H1 (cell line): ENCODE measurements at regions not wholly inside any gene's neighbourhood (a gene's known extent, or its start where the extent isn't known, plus 50 kb on each side); places are given as distances from the start of the nearest gene placed in this dataset.

ENCODE experiments used
- CTCF ChIA-PET: fragments of 300-600 bp; sonication (Branson Sonifier 250); formaldehyde crosslinking; loops from one replicate; lab custom pipeline; 2021; ENCODE audit not compliant: partially characterized antibody; lab: Charles Lee
- POLR2A ChIA-PET: fragments of 300-600 bp; sonication (Branson Sonifier 250); formaldehyde crosslinking; loops from one replicate; lab custom pipeline; 2021; ENCODE audit warnings: inconsistent platforms; ENCODE audit not compliant: partially characterized antibody; lab: Charles Lee
- DNase-seq, 2 experiments: peaks; one replicate each; pipeline versions ENCODE4 v3.0.0 to v3.0.0-alpha.2; 2010 to 2022; ENCODE audit warnings: low spot score in 2 of 2, low read depth in 1 of 2, mixed read lengths in 1 of 2
- FAIRE-seq: peaks from 2 replicates; lab custom pipeline; 2011; peaks lifted over from hg19 to GRCh38; lab: Jason Lieb, UNC
- H2AFZ ChIP-seq: 2 replicates; pipeline ENCODE4 v1.8.1; 2012; ENCODE audit warnings: low read length, inconsistent platforms
- H2AK5ac ChIP-seq: 2 replicates; pipeline ENCODE4 v1.6.1; 2013; ENCODE audit warnings: low read depth, low read length
- H2BK120ac ChIP-seq: replicated peaks from 2 replicates; pipeline ENCODE3; 2013; ENCODE audit warnings: low read depth, low read length, inconsistent platforms
- H2BK12ac ChIP-seq: 2 replicates; pipeline ENCODE4 v1.6.1; 2013; ENCODE audit warnings: low read depth, low read length
- H2BK15ac ChIP-seq: 2 replicates; pipeline ENCODE4 v1.6.1; 2013; ENCODE audit warnings: low read length
- H2BK20ac ChIP-seq: 2 replicates; pipeline ENCODE4 v1.6.1; 2013; ENCODE audit warnings: low read length
- H2BK5ac ChIP-seq: 2 replicates; pipeline ENCODE4 v1.6.1; 2013; ENCODE audit warnings: low read depth, low read length
- H3K14ac ChIP-seq: 2 replicates; pipeline ENCODE4 v1.6.1; 2013; ENCODE audit warnings: inconsistent platforms; ENCODE audit not compliant: insufficient read length
- H3K18ac ChIP-seq: 2 replicates; pipeline ENCODE4 v1.6.1; 2013; ENCODE audit warnings: low read length; ENCODE audit errors: extremely low read depth
- H3K23ac ChIP-seq: 2 replicates; pipeline ENCODE4 v1.6.1; 2013; ENCODE audit warnings: inconsistent platforms; ENCODE audit not compliant: insufficient read length
- H3K23me2 ChIP-seq: 2 replicates; pipeline ENCODE4 v1.6.1; 2013; ENCODE audit warnings: low read depth, low read length
- H3K27ac ChIP-seq: 2 replicates; pipeline ENCODE4 v1.6.1; 2011; ENCODE audit warnings: low read depth, low read length, inconsistent platforms
- H3K27me3 ChIP-seq, 4 experiments: replicated peaks in 1 of 4; 1 replicate in 1 of 4; 2 replicates in 3 of 4; pipeline versions ENCODE4 v1.6.1 to v1.8.1; 2011 to 2013; ENCODE audit warnings: low read length in 3 of 4, mild to moderate bottlenecking in 3 of 4, inconsistent platforms in 2 of 4, mixed read lengths in 2 of 4, moderate library complexity in 1 of 4; ENCODE audit not compliant: control insufficient read depth in 3 of 4, insufficient read depth in 3 of 4; ENCODE audit errors: extremely low read depth in 1 of 4
- H3K36me3 ChIP-seq, 4 experiments: 2 replicates each; pipeline versions ENCODE4 v1.6.1 to v1.8.1; 2011 to 2013; ENCODE audit warnings: mild to moderate bottlenecking in 4 of 4, low read length in 3 of 4, moderate library complexity in 2 of 4, control low read depth in 1 of 4, inconsistent platforms in 1 of 4; ENCODE audit not compliant: insufficient read depth in 4 of 4, control insufficient read depth in 2 of 4
- H3K4ac ChIP-seq: replicated peaks from 2 replicates; pipeline ENCODE3; 2013; ENCODE audit warnings: low read length, low read depth, mixed read lengths, inconsistent platforms; ENCODE audit not compliant: insufficient read length
- H3K4me1 ChIP-seq, 4 experiments: replicated peaks in 1 of 4; 1 replicate in 1 of 4; 2 replicates in 3 of 4; pipeline versions ENCODE4 v1.6.1 to v1.8.1; 2011 to 2013; ENCODE audit warnings: low read length in 3 of 4, inconsistent platforms in 2 of 4, mixed read lengths in 1 of 4; ENCODE audit not compliant: insufficient read depth in 4 of 4, control insufficient read depth in 3 of 4
- H3K4me2 ChIP-seq, 2 experiments: 2 replicates each; pipeline versions ENCODE4 v1.6.1 to v1.8.1; 2011 to 2013; ENCODE audit warnings: low read depth in 2 of 2, low read length in 2 of 2, control low read depth in 1 of 2, inconsistent platforms in 1 of 2, mild to moderate bottlenecking in 1 of 2; ENCODE audit not compliant: insufficient read depth in 1 of 2
- H3K4me3 ChIP-seq, 4 experiments: fragments of 200-600, 300-600 bp in 1 of 4; sonication (generic), shearing (Covaris generic), sonication (Bioruptor Twin) in 1 of 4; 2 replicates each; pipeline versions ENCODE4 v1.5.1 to v1.8.1; 2011 to 2016; ENCODE audit warnings: low read length in 4 of 4, low read depth in 3 of 4, control low read depth in 2 of 4, inconsistent platforms in 2 of 4, mild to moderate bottlenecking in 2 of 4, mixed read lengths in 1 of 4, moderate library complexity in 1 of 4; ENCODE audit not compliant: insufficient read depth in 2 of 4; ENCODE audit errors: extremely low read depth in 1 of 4
- H3K56ac ChIP-seq: replicated peaks from 2 replicates; pipeline ENCODE3; 2013; ENCODE audit warnings: low read depth, mild to moderate bottlenecking, mixed read lengths, low read length, inconsistent platforms; ENCODE audit not compliant: insufficient read length
- H3K79me1 ChIP-seq: 2 replicates; pipeline ENCODE4 v1.6.1; 2013; ENCODE audit warnings: low read depth, low read length, control low read depth
- H3K79me2 ChIP-seq, 2 experiments: 2 replicates each; pipeline versions ENCODE4 v1.6.1 to v1.8.1; 2012 to 2013; ENCODE audit warnings: low read length in 2 of 2, mild to moderate bottlenecking in 2 of 2, inconsistent platforms in 1 of 2; ENCODE audit not compliant: insufficient read depth in 2 of 2, control insufficient read depth in 1 of 2
- H3K9ac ChIP-seq, 4 experiments: replicated peaks in 1 of 4; 1 replicate in 1 of 4; 2 replicates in 3 of 4; pipeline versions ENCODE4 v1.6.1 to v1.8.1; 2011 to 2013; ENCODE audit warnings: low read depth in 3 of 4, low read length in 3 of 4, control low read depth in 2 of 4, mild to moderate bottlenecking in 2 of 4, moderate library complexity in 2 of 4, inconsistent platforms in 1 of 4; ENCODE audit errors: extremely low read depth in 1 of 4
- H3K9me3 ChIP-seq, 2 experiments: 2 replicates each; pipeline versions ENCODE4 v1.6.1 to v1.8.1; 2012 to 2013; ENCODE audit warnings: mild to moderate bottlenecking in 2 of 2, moderate library complexity in 2 of 2, control low read depth in 1 of 2, inconsistent platforms in 1 of 2, low read depth in 1 of 2, low read length in 1 of 2, mixed read lengths in 1 of 2; ENCODE audit not compliant: insufficient read depth in 2 of 2
- H4K20me1 ChIP-seq, 2 experiments: replicated peaks in 1 of 2; 2 replicates each; pipeline versions ENCODE3 to v1.8.1; 2011 to 2013; ENCODE audit warnings: inconsistent platforms in 2 of 2, low read length in 2 of 2, mild to moderate bottlenecking in 1 of 2; ENCODE audit not compliant: insufficient read depth in 2 of 2, control insufficient read depth in 1 of 2
- H4K5ac ChIP-seq: 2 replicates; pipeline ENCODE4 v1.6.1; 2013; ENCODE audit warnings: low read length, low read depth, mixed read lengths, inconsistent platforms; ENCODE audit not compliant: insufficient read length
- H4K8ac ChIP-seq: 2 replicates; pipeline ENCODE4 v1.8.0; 2013; ENCODE audit warnings: mild to moderate bottlenecking, moderate library complexity, low read length, inconsistent platforms; ENCODE audit not compliant: insufficient read depth; ENCODE audit errors: extremely low read depth
- H4K91ac ChIP-seq: replicated peaks from 2 replicates; pipeline ENCODE3; 2013; ENCODE audit warnings: low read length, mixed read lengths, inconsistent platforms; ENCODE audit not compliant: insufficient read length
- BCL11A ChIP-seq, 2 experiments: IDR thresholded peaks; one replicate each; pipeline ENCODE4 v1.6.1; 2011; ENCODE audit warnings: low read depth in 2 of 2, low read length in 2 of 2, mild to moderate bottlenecking in 2 of 2
- CHD1 ChIP-seq: IDR thresholded peaks from 2 replicates; pipeline ENCODE4 v1.6.1; 2012; ENCODE audit warnings: low read depth, low read length, improper control_type of control experiment
- CTBP2 ChIP-seq: IDR thresholded peaks from 2 replicates; pipeline ENCODE4 v1.7.0; 2011; ENCODE audit warnings: borderline replicate concordance, mild to moderate bottlenecking, moderate library complexity, mixed read lengths, low read length; ENCODE audit not compliant: insufficient read depth, insufficient read length
- POLR2AphosphoS5 ChIP-seq: IDR thresholded peaks from 2 replicates; pipeline ENCODE4 v1.6.1; 2011; ENCODE audit warnings: low read depth, low read length
- RXRA ChIP-seq: IDR thresholded peaks from 2 replicates; pipeline ENCODE4 v1.6.1; 2011; ENCODE audit warnings: low read depth, mild to moderate bottlenecking, low read length, moderate library complexity; ENCODE audit not compliant: insufficient read depth
- SIX5 ChIP-seq: IDR thresholded peaks from 2 replicates; pipeline ENCODE4 v1.6.1; 2011; ENCODE audit warnings: mild to moderate bottlenecking, low read depth, low read length
- SP4 ChIP-seq: IDR thresholded peaks from 2 replicates; pipeline ENCODE4 v1.6.1; 2012; ENCODE audit warnings: low read length, inconsistent platforms
- SRF ChIP-seq: IDR thresholded peaks from 2 replicates; pipeline ENCODE4 v1.6.1; 2011; ENCODE audit warnings: mild to moderate bottlenecking, low read depth, low read length, moderate library complexity
- SUZ12 ChIP-seq: fragments of 200-600 bp; sonication (generic); IDR thresholded peaks from 2 replicates; pipeline ENCODE4 v1.6.1; 2012; ENCODE audit warnings: mild to moderate bottlenecking, inconsistent platforms, low read length, moderate library complexity, mixed read lengths
- TCF12 ChIP-seq: IDR thresholded peaks from 2 replicates; pipeline ENCODE4 v1.6.1; 2011; ENCODE audit warnings: low read depth, mild to moderate bottlenecking, low read length
- WGBS, 2 experiments: shearing (Covaris generic) in 1 of 2; methylation state at CpG; one replicate each; pipeline versions ENCODE4 v1.1.6 to v1.1.7; 2013 to 2015; ENCODE audit warnings: low lambda C conversion rate in 2 of 2, mixed read lengths in 2 of 2, inconsistent platforms in 1 of 2, low coverage in 1 of 2, missing lambda C conversion rate in 1 of 2; ENCODE audit not compliant: insufficient replicate concordance in 2 of 2, insufficient coverage in 1 of 2, insufficient read length in 1 of 2; ENCODE audit errors: extremely low coverage in 1 of 2, missing lambda C conversion rate in 1 of 2; 5-methylcytosine and 5-hydroxymethylcytosine counted together

GRCh38 chrX:39065051-39065871 lies 264.0 kb downstream of the MID1IP1 start:
- peak overlapping the region in 2 of 4 experiments; percentile 25 to 36; a peak in 3 of 7 replicates for H3K9ac ChIP-seq
- no peak for FAIRE-seq
- no peak for TF ChIP-seq SIX5
- no peak for TF ChIP-seq RXRA
- TF ChIP-seq SRF: peak; percentile 4; the same call in 1 of the 2 replicates
- no peak for TF ChIP-seq SP4
- TF ChIP-seq POLR2AphosphoS5: 0 out of 2 replicates have a peak, but pooled peaks have one; percentile 29
- peak; percentile 77 for TF ChIP-seq CTBP2
- no peak for TF ChIP-seq BCL11A (IDR thresholded peaks at IDR 0.05; ENCODE audit: low read depth in 2 of 2, low read length in 2 of 2)
- TF ChIP-seq SUZ12: no peak
- 0 out of 2 replicates have a peak, but pooled peaks have one; percentile 60 for TF ChIP-seq TCF12
- no peak for TF ChIP-seq CHD1

More at GRCh38 chrX:39065051-39065871, 264.0 kb downstream of the MID1IP1 start:
- Histone ChIP-seq H2BK5ac (peak overlapping the region; percentile 83; the same call in 1 of the 2 replicates), H4K91ac (peak overlapping the region; percentile 81), H4K20me1 (no peaks in the 10 kb centered on the region), H2BK120ac (peak overlapping the region; percentile 78), H3K23ac (no peak overlapping the region), H2AFZ (no peak overlapping the region), H3K14ac (no peak overlapping the region), H4K8ac (no peak overlapping the region; the same call in 1 of the 2 replicates), H3K36me3 (no peaks in the 10 kb centered on the region), H3K9me3 (peaks cover 0 to 4% of the 10 kb centered on the region in 2 experiments; a peak in 1 of 4 replicates), H3K4ac (no peak overlapping the region), H3K27me3 (no peaks in the 10 kb centered on the region), H3K56ac (peak overlapping the region; percentile 69), H2BK15ac (no peak overlapping the region), H3K79me2 (no peaks in the 10 kb centered on the region), H4K5ac (peak overlapping the region; percentile 15), H3K4me1 (peaks cover 0 to 18% (median 5%) of the 10 kb centered on the region in 4 experiments; a peak in 5 of 7 replicates), H3K27ac (peak overlapping the region; percentile 89), H2BK12ac (peak overlapping the region; percentile 80; the same call in 1 of the 2 replicates), H2AK5ac (0 out of 2 replicates have a peak overlapping the region, but pooled peaks have one; percentile 13), H3K4me3 (peak overlapping the region in 1 of 4 experiments; percentile 38; a peak in 1 of 8 replicates), H3K79me1 (no peaks in the 10 kb centered on the region), H3K23me2 (no peaks in the 10 kb centered on the region), H3K18ac (no peak overlapping the region; the same call in 1 of the 2 replicates), H2BK20ac (peak overlapping the region; percentile 72; the same call in 1 of the 2 replicates), H3K4me2 (peak overlapping the region; percentile 37 to 50)
- ChIA-PET CTCF (interaction anchor here (0.5 to 1.7 kb wide), 3 partner anchors 86 to 880 kb away, joined by 3 to 7 read pairs (median 4); no protein-coding TSS in a partner anchor), POLR2A (interaction anchor here (0.9 to 2.2 kb wide), 8 partner anchors 12 to 263 kb away, joined by 3 to 9 read pairs (median 4); partner anchors contain the start of gene MID1IP1)
- peak; percentile 19 to 56 for DNase-seq
- 4% methylated on average over 11 of the region's 21 CpGs; no CpG with 5 or more reads in 1 of the 2 experiments for WGBS, 2 experiments
